GM13977 (cell line): ENCODE measurements at regions not wholly inside any gene's neighbourhood (a gene's known extent, or its start where the extent isn't known, plus 50 kb on each side); places are given as distances from the start of the nearest gene placed in this dataset.

Source experiments
- DNase-seq: peaks from one replicate; pipeline ENCODE4 v3.0.0; 2012; ENCODE audit warnings: low spot score
- CTCF ChIP-seq: IDR thresholded peaks from 2 replicates; pipeline ENCODE4 v1.5.1; 2012; ENCODE audit warnings: mild to moderate bottlenecking, control low read depth; ENCODE audit not compliant: insufficient read depth; ENCODE audit errors: extremely low read depth, missing control alignments
- in situ Hi-C: fragments of 300-500 bp; cut with MboI; formaldehyde crosslinking; loops from one replicate; pipeline ENCODE4 v1.12.0; 2022; ENCODE audit warnings: low sequenced_read_pairs, low pct_unique_long_range_greater_than_20kb, mixed read lengths, inconsistent platforms; ENCODE audit not compliant: unreplicated experiment

GRCh38 chr3:144121661-144122060 is 150.0 kb downstream of the DIPK2A start:
- DNase-seq: no peak
- no peak for TF ChIP-seq CTCF
- in situ Hi-C loops: no loop called here

DNA sequence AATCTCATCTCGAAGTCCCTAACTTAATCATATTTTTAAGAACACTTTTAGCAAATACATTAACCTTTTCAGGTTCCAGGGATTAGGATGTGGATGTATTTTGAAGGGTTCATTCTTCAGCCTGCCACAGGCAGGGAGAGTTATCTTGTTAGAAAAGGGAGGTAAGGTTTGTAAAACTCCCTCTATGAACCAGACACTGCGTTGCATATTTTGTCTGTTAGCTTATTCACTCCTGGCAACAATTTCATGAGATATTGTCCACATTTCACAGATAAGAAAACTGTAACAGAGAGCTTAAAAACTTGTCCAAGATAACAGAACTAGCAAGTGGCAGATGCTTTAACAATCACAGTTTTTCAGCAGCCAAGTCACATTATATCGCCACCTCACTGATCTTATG is 155.4 kb downstream of the DIPK2A start:
- DNase-seq: no peak
- in situ Hi-C loops: no loop called here
- no peak for TF ChIP-seq CTCF

DNA sequence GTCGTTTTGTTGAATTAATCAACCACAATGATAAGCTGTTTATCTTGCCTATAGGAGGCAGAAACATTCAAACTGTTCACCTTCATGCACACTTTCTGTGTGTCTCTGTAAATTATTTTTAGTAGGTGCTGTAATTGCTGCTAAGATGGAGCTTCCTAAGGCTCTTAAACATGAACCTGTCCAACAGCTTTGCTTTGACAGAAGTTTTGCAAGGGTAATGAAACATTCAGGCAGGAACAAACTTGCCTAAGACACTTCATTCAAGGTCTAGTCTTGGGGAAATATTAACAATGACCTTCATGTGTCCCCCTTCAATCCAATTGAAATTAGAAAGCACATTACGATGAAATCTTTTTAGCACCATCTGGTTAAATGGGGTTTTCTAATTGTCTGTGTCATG is 156.1 kb downstream of the DIPK2A start:
- in situ Hi-C loops: no loop called here
- no peak for DNase-seq
- TF ChIP-seq CTCF: peak; percentile 9

DNA sequence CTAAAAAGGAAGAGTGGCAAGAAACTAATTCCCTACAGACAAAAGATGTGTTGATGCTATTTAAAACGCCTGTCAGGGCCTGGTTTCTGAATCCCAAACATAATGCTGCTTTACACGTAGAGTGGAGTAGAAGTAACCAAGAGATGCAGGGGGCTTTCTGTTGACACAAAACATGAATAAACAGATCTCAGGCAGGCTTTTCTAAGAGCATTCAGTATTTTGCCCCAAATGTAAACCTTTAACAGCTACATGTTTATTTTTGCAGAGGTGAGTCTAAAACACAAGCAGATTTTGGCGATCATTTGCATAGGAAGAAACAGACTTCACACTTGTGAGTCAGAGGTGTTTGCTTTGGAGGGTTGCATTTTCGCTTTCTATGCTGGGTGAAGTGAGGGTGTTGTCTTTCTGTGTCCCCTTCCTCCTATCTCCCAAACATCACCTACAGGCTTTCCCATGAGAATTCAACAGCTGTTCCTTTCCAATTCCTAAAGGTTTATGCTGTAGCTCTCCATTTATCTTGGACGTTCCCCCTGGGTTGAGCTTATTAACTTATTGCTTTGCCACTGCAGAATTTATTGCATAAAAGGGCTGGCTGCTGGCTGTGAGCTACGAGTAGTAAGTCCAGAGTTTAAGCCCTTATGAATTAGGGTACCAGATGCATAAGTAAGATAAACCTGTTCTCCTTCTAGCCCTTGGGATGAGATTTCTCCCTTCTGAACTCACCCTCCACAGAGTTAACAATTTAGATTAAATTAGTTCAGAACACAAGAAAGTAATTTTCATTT is 156.7 kb downstream of the DIPK2A start:
- DNase-seq: peak; percentile 42
- TF ChIP-seq CTCF: no peak
- in situ Hi-C loops: no loop called here

DNA sequence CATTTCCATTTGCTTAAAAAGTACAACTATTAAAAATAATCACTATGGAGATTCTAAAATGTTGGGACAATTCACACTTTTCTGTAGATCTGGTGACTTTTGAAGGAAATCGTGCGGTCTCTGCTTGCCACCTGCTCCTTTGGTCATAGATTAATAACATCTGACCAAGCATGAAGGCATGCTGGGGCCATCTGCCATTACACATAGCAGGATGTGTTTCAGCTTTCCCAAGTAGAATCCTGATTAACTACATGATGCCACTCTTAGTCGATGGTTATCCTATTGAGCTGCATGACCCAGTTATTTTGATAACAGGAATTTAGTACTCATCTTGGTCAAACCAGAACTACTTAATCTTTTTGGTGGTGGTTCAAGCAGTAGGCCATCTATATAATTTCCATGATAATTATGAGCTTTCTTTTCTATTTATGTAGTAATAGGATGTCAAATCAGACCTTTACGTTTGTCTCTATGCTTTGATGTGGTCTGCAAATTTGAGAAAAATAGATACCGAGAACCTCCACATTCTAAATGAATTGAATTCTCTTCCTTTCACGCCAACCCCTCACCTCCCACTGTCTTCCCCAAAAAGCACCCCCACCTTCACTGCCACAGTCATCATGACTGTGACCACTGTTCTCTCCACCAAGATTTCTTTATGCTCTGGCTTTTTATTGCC is 158.1 kb downstream of the DIPK2A start:
- no peak for TF ChIP-seq CTCF
- in situ Hi-C loops: no loop called here

GRCh38 chr3:144141074-144141473 is 169.5 kb downstream of the DIPK2A start:
- DNase-seq: no peak
- in situ Hi-C loops: no loop called here
- TF ChIP-seq CTCF: no peak

More for the DNA sequence above, 158.1 kb downstream of the DIPK2A start:
- DNase-seq: no peak
